Activated CD4-positive, alpha-beta memory T cell treated with anti-CD3 and anti-CD28 coated beads for 36 hours (primary cell): ENCODE measurements at regions not wholly inside any gene's neighbourhood (a gene's known extent, or its start where the extent isn't known, plus 50 kb on each side); places are given as distances from the start of the nearest gene placed in this dataset.
"Not testable (repeated sequence)": the region's sequence is repeated elsewhere in the genome, so short reads cannot be mapped to it uniquely, and the experiment has no call there.

Experiments
- CTCF ChIA-PET: fragments of 350-600 bp; sonication (Branson Sonifier 250); formaldehyde crosslinking; loops from one replicate; lab custom pipeline; 2021; ENCODE audit warnings: antibody characterized with exemption, inconsistent platforms; lab: Charles Lee
- POLR2A ChIA-PET: fragments of 350-600 bp; sonication (Branson Sonifier 250); formaldehyde crosslinking; loops from one replicate; lab custom pipeline; 2021; ENCODE audit warnings: antibody characterized with exemption; lab: Charles Lee
- DNase-seq: peaks from one replicate; pipeline ENCODE4 v3.0.0-alpha.2; 2020
- H3K27ac Mint-ChIP-seq: one replicate; pipeline ENCODE4 v1.8.0; 2021; ENCODE audit warnings: mixed read lengths
- H3K27me3 Mint-ChIP-seq: one replicate; pipeline ENCODE4 v1.8.0; 2021; ENCODE audit warnings: mixed read lengths
- H3K36me3 Mint-ChIP-seq: one replicate; pipeline ENCODE4 v1.8.0; 2021; ENCODE audit warnings: mixed read lengths
- H3K4me1 Mint-ChIP-seq: one replicate; pipeline ENCODE4 v1.8.0; 2021; ENCODE audit warnings: low read depth, mixed read lengths
- H3K4me3 Mint-ChIP-seq: one replicate; pipeline ENCODE4 v1.8.0; 2021; ENCODE audit warnings: mild to moderate bottlenecking, mixed read lengths
- H3K9me3 Mint-ChIP-seq: one replicate; pipeline ENCODE4 v1.8.0; 2021; ENCODE audit warnings: mixed read lengths
- intact Hi-C: fragments of 100-400 bp; cut with micrococcal nuclease; formaldehyde crosslinking; loops from one replicate; pipeline ENCODE4 v1.15.1; 2023

GRCh38 chr5:176131771-176132170 is 106.5 kb upstream of the SIMC1 start:
- no peak overlapping the region for H3K4me3 Mint-ChIP-seq

GRCh38 chr5:176132471-176133288 is 105.5 kb upstream of the SIMC1 start:
- peaks cover 18% of the 10 kb centered on the region for H3K4me1 Mint-ChIP-seq
- H3K9me3 Mint-ChIP-seq = no peaks in the 10 kb centered on the region
- H3K36me3 Mint-ChIP-seq = no peaks in the 10 kb centered on the region
- H3K27me3 Mint-ChIP-seq = peaks cover 10% of the 10 kb centered on the region
- intact Hi-C loops = no loop called here
- CTCF ChIA-PET = interaction anchor here (0.6 kb wide), 1 partner anchor 570 kb away, joined by 4 read pairs; no protein-coding TSS in a partner anchor
- no peak for DNase-seq
- H3K4me3 Mint-ChIP-seq = peak overlapping the region; percentile 66
- POLR2A ChIA-PET = no interaction called here
- no peak overlapping the region for H3K27ac Mint-ChIP-seq

More at GRCh38 chr5:176131771-176132170, 106.5 kb upstream of the SIMC1 start:
- Mint-ChIP-seq H3K27ac (no peak overlapping the region), H3K4me1 (peaks cover 18% of the 10 kb centered on the region), H3K36me3 (no peaks in the 10 kb centered on the region), H3K27me3 (peaks cover 8% of the 10 kb centered on the region), H3K9me3 (no peaks in the 10 kb centered on the region)
- no peak for DNase-seq
- intact Hi-C loops = no loop called here
- ChIA-PET POLR2A (no interaction called here), CTCF (interaction anchor here (0.6 kb wide), 1 partner anchor 571 kb away, joined by 4 read pairs; no protein-coding TSS in a partner anchor)

- Mint-ChIP-seq H3K27ac (no peak overlapping the region), H3K36me3 (no peaks in the 10 kb centered on the region), H3K27me3 (peaks cover 10% of the 10 kb centered on the region), H3K4me1 (peaks cover 18% of the 10 kb centered on the region), H3K9me3 (no peaks in the 10 kb centered on the region), H3K4me3 (peak overlapping the region; percentile 66)
- intact Hi-C loops = no loop called here
- CTCF ChIA-PET = no interaction called here
- POLR2A ChIA-PET = no interaction called here
- peak; percentile 36 for DNase-seq
Observed at GRCh38 chr5:176133289-176133870, 104.8 kb upstream of the SIMC1 start.

DNA sequence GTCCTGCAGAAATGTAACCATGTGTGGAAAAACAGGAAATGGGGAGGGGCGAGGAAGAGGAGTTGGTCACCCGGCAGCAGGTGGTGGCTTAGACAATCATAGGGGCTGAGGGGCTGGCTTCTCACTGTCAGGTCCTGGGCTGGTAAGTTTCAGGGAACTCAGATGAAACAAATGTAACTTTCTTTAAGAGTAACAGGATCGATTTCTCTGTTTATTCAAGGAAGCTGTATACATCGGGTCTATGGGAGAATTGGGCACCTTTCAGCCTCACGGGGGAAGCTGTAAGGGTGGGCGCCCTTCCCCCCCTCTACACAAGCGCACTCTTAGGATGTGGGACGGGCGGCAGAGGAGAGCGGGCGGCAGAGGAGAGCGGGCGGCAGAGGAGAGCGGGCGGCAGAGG is 104.3 kb upstream of the SIMC1 start:
- intact Hi-C loops = no loop called here
- H3K4me3 Mint-ChIP-seq = peak overlapping the region; percentile 66
- DNase-seq = no peak
- H3K9me3 Mint-ChIP-seq = no peaks in the 10 kb centered on the region
- POLR2A ChIA-PET = no interaction called here
- no peaks in the 10 kb centered on the region for H3K36me3 Mint-ChIP-seq
- peaks cover 18% of the 10 kb centered on the region for H3K4me1 Mint-ChIP-seq
- CTCF ChIA-PET = no interaction called here
- H3K27ac Mint-ChIP-seq = no peak overlapping the region
- peaks cover 10% of the 10 kb centered on the region for H3K27me3 Mint-ChIP-seq

DNA sequence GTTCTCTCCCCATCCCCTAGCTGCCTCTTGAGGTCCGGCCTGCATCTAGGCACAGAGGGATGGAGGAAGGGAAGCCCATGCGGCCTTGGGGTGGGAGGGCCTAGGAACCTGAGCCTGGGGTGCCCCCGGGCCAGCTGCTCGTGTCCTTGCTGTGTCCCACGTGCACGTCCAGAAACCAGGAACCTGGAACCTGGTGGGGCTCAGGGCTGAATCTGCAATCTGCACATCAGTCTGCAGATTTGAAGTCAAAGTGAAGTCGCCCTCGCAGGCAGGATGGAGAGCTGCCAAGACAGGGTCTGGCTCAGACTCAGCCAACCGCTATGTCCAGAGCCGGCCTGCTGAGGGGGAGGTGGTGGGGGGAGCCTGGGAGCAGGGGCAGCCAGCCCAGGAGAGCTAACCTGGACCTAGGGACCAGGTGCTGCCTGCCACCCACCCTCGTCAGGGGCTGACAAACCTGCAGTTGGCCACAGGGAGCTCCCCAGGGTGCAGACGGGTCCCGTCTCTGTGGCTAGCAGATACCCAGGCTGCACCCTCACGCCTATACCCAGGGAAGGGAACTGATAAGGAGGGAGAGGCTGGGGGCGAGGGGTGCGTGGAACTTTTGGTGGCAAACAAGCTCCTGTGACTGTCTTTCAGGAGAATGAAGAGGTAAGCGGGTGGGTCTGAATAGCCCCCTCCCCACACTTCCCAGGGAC is 103.5 kb upstream of the SIMC1 start:
- intact Hi-C loops = no loop called here
- H3K27me3 Mint-ChIP-seq = peaks cover 10% of the 10 kb centered on the region
- DNase-seq = no peak
- H3K36me3 Mint-ChIP-seq = no peaks in the 10 kb centered on the region
- ChIA-PET POLR2A (no interaction called here), CTCF (no interaction called here)
- H3K9me3 Mint-ChIP-seq = no peaks in the 10 kb centered on the region
- H3K27ac Mint-ChIP-seq = no peak overlapping the region
- H3K4me3 Mint-ChIP-seq = no peak overlapping the region
- H3K4me1 Mint-ChIP-seq = peaks cover 18% of the 10 kb centered on the region

GRCh38 chr5:176140138-176140537 is 98.1 kb upstream of the SIMC1 start:
- intact Hi-C loops, H3K36me3 Mint-ChIP-seq, H3K4me3 Mint-ChIP-seq, H3K27ac Mint-ChIP-seq, DNase-seq, H3K4me1 Mint-ChIP-seq, CTCF ChIA-PET, POLR2A ChIA-PET: not testable (repeated sequence)
- peaks cover 15% of the 10 kb centered on the region for H3K9me3 Mint-ChIP-seq
- H3K27me3 Mint-ChIP-seq = peaks cover 10% of the 10 kb centered on the region

GRCh38 chr5:176144508-176144907 is 93.7 kb upstream of the SIMC1 start:
- ChIA-PET CTCF (no interaction called here), POLR2A (no interaction called here)
- Mint-ChIP-seq H3K4me3 (no peak overlapping the region), H3K9me3 (peaks cover 15% of the 10 kb centered on the region), H3K27ac (no peak overlapping the region), H3K4me1 (peaks cover 7% of the 10 kb centered on the region), H3K27me3 (peaks cover 16% of the 10 kb centered on the region), H3K36me3 (peaks cover 6% of the 10 kb centered on the region)
- DNase-seq = no peak
- intact Hi-C loops = no loop called here

DNA sequence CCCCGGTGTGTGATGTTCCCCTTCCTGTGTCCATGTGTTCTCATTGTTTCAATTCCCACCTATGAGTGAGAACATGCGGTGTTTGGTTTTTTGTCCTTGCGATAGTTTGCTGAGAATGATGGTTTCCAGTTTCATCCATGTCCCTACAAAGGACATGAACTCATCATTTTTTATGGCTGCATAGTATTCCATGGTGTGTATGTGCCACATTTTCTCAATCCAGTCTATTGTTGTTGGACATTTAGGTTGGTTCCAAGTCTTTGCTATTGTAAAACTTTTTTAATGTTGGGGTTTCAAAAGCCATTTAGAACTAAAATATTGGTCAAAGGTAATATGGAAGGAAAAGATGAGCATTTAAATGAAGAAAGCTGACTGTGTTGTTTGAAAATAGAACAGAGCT is 88.3 kb upstream of the SIMC1 start:
- POLR2A ChIA-PET, DNase-seq, CTCF ChIA-PET, intact Hi-C loops, H3K4me3 Mint-ChIP-seq, H3K4me1 Mint-ChIP-seq, H3K27ac Mint-ChIP-seq, H3K9me3 Mint-ChIP-seq, H3K36me3 Mint-ChIP-seq: not testable (repeated sequence)
- peaks cover 21% of the 10 kb centered on the region for H3K27me3 Mint-ChIP-seq

GRCh38 chr5:176151281-176151680 is 86.9 kb upstream of the SIMC1 start:
- Mint-ChIP-seq H3K9me3 (no peaks in the 10 kb centered on the region), H3K4me1 (no peaks in the 10 kb centered on the region), H3K27me3 (peaks cover 19% of the 10 kb centered on the region), H3K36me3 (no peaks in the 10 kb centered on the region), H3K4me3 (no peak overlapping the region), H3K27ac (no peak overlapping the region)
- intact Hi-C loops = no loop called here
- POLR2A ChIA-PET = no interaction called here
- CTCF ChIA-PET = interaction anchor here (1.4 kb wide), 1 partner anchor 422 kb away, joined by 5 read pairs; no protein-coding TSS in a partner anchor
- no peak for DNase-seq

DNA sequence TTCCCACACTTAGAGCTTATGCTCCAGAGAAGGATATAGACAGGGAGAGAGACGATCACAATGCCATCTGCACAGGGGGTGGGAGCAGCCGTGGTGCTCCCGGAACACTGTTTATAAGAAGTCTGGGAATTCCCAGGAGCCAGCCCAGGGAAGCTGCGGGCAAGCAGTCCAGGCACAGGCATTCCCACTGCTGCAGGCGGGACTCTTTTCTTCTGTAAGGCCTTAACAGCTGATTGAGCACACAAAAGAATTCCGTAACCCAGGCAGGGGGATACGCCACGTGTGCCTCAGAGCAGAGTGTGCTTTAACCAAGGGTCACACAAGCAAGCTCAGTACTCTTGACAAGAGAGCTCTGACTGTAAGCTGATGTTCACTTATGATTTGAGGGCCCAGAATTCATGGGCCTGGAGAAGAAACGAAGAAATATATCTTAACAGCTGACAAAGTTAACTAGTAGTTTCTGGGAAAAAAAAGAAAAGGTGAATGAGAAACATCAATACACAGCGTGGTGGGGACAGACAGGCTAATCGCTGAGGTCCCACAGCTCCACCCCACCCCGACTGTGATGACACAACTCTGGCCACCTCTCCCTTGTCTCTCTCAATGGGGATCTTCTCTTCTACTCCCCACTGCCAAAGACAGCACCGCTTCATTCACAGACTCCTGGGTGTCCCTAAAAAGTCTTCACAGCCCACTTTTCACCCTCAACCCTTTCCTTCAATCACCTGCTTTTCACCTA is 85.9 kb upstream of the SIMC1 start:
- CTCF ChIA-PET = interaction anchor here (1.4 kb wide), 1 partner anchor 423 kb away, joined by 5 read pairs; no protein-coding TSS in a partner anchor
- Mint-ChIP-seq H3K4me1 (no peaks in the 10 kb centered on the region), H3K27ac (no peak overlapping the region), H3K27me3 (peaks cover 17% of the 10 kb centered on the region), H3K9me3 (no peaks in the 10 kb centered on the region), H3K4me3 (no peak overlapping the region), H3K36me3 (no peaks in the 10 kb centered on the region)
- intact Hi-C loops = no loop called here
- POLR2A ChIA-PET = no interaction called here
- no peak for DNase-seq

GRCh38 chr5:176152930-176153311 is 85.3 kb upstream of the SIMC1 start:
- ChIA-PET POLR2A (no interaction called here), CTCF (no interaction called here)
- DNase-seq = no peak
- H3K9me3 Mint-ChIP-seq = no peaks in the 10 kb centered on the region
- intact Hi-C loops = no loop called here
- H3K27me3 Mint-ChIP-seq = peaks cover 17% of the 10 kb centered on the region
- no peak overlapping the region for H3K4me3 Mint-ChIP-seq
- H3K4me1 Mint-ChIP-seq = no peaks in the 10 kb centered on the region
- no peaks in the 10 kb centered on the region for H3K36me3 Mint-ChIP-seq
- no peak overlapping the region for H3K27ac Mint-ChIP-seq

DNA sequence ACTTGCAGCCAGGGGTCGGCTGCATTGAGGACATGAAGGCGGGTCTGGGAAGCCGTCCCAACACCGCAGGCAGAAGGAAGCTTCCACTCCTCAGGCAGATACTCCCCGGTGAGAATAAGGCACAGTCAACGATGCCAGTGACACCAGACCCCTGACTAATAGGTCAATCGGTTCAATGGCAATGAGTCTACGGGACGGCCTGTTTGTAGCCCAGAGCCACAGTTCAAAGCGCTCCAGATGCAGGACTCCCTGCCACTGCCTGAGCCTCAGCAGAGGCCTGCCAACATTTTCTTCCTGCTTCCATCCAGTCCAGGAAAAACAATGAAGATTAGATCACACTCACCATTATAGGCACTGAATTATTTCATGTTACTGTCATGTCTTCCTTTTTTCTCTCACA is 84.5 kb upstream of the SIMC1 start:
- intact Hi-C loops = no loop called here
- no peak overlapping the region for H3K27ac Mint-ChIP-seq
- ChIA-PET POLR2A (no interaction called here), CTCF (no interaction called here)
- H3K9me3 Mint-ChIP-seq = no peaks in the 10 kb centered on the region
- no peak overlapping the region for H3K4me3 Mint-ChIP-seq
- no peak for DNase-seq
- no peaks in the 10 kb centered on the region for H3K36me3 Mint-ChIP-seq
- H3K27me3 Mint-ChIP-seq = peaks cover 19% of the 10 kb centered on the region
- H3K4me1 Mint-ChIP-seq = no peaks in the 10 kb centered on the region
